Ishikawa (cell line): ENCODE measurements at regions not wholly inside any gene's neighbourhood (a gene's known extent, or its start where the extent isn't known, plus 50 kb on each side); places are given as distances from the start of the nearest gene placed in this dataset.

Source experiments
- EGR1 ChIP-seq: IDR thresholded peaks from 2 replicates; pipeline ENCODE4 v1.6.1; 2012
- FOXM1 ChIP-seq: IDR thresholded peaks from 2 replicates; pipeline ENCODE4 v1.6.1; 2012; ENCODE audit warnings: low read depth, borderline replicate concordance
- ZBTB7A ChIP-seq: IDR thresholded peaks from 2 replicates; pipeline ENCODE4 v1.6.1; 2012; ENCODE audit warnings: low read depth
- TF ChIP-seq, protein P1 (sequence below): IDR thresholded peaks from 2 replicates; pipeline ENCODE4 v1.6.1; 2012; ENCODE audit warnings: low read depth, mild to moderate bottlenecking

DNA sequence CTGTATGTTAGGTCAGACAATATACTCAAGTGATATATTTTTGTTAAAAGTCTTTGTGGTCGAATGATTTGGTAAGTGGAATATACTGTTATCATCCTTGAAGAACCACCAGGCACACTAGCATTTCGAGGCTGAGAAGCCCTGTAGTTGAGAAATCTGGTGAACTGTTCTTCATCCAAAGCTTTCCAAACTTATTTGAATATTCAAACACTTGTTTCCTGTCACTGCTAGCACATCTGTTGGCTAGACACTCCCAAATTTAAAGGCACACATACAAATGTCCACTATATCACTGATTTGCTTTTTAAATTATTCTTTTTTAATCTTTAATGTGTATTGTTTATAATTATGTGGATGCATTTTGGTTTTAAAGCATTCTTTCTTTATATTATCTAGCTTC lies 241.9 kb upstream of the CNTNAP5 start:
- no peak for TF ChIP-seq FOXM1
- TF ChIP-seq, protein P1, sequence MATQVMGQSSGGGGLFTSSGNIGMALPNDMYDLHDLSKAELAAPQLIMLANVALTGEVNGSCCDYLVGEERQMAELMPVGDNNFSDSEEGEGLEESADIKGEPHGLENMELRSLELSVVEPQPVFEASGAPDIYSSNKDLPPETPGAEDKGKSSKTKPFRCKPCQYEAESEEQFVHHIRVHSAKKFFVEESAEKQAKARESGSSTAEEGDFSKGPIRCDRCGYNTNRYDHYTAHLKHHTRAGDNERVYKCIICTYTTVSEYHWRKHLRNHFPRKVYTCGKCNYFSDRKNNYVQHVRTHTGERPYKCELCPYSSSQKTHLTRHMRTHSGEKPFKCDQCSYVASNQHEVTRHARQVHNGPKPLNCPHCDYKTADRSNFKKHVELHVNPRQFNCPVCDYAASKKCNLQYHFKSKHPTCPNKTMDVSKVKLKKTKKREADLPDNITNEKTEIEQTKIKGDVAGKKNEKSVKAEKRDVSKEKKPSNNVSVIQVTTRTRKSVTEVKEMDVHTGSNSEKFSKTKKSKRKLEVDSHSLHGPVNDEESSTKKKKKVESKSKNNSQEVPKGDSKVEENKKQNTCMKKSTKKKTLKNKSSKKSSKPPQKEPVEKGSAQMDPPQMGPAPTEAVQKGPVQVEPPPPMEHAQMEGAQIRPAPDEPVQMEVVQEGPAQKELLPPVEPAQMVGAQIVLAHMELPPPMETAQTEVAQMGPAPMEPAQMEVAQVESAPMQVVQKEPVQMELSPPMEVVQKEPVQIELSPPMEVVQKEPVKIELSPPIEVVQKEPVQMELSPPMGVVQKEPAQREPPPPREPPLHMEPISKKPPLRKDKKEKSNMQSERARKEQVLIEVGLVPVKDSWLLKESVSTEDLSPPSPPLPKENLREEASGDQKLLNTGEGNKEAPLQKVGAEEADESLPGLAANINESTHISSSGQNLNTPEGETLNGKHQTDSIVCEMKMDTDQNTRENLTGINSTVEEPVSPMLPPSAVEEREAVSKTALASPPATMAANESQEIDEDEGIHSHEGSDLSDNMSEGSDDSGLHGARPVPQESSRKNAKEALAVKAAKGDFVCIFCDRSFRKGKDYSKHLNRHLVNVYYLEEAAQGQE: no peak
- no peak for TF ChIP-seq EGR1
- no peak for TF ChIP-seq ZBTB7A
